Parathyroid adenoma (tissue), 2 donors: ENCODE measurements at regions not wholly inside any gene's neighbourhood (a gene's known extent, or its start where the extent isn't known, plus 50 kb on each side); places are given as distances from the start of the nearest gene placed in this dataset.

Experiments
- H2AFZ ChIP-seq: fragments of 300-600 bp; sonication (generic); one replicate; pipeline ENCODE4 v1.7.0; 2017; ENCODE audit warnings: antibody characterized with exemption, mild to moderate bottlenecking
- H3K27ac ChIP-seq: fragments of 300-600 bp; sonication (generic); one replicate; pipeline ENCODE4 v1.7.0; 2017
- H3K27me3 ChIP-seq: fragments of 300-600 bp; sonication (generic); one replicate; pipeline ENCODE4 v1.7.0; 2017; ENCODE audit warnings: low read length; ENCODE audit not compliant: control insufficient read depth, insufficient read depth
- H3K36me3 ChIP-seq: fragments of 300-600 bp; sonication (generic); one replicate; pipeline ENCODE4 v1.7.0; 2017; ENCODE audit warnings: low read length; ENCODE audit not compliant: control insufficient read depth, insufficient read depth
- H3K4me1 ChIP-seq: fragments of 300-600 bp; sonication (generic); one replicate; pipeline ENCODE4 v1.7.0; 2017; ENCODE audit warnings: control low read depth
- H3K4me2 ChIP-seq: fragments of 300-600 bp; sonication (generic); one replicate; pipeline ENCODE4 v1.7.0; 2017; ENCODE audit warnings: low read length
- H3K4me3 ChIP-seq: fragments of 300-600 bp; sonication (generic); one replicate; pipeline ENCODE4 v1.7.0; 2017; ENCODE audit warnings: low read depth, low read length
- H3K79me2 ChIP-seq: fragments of 300-600 bp; sonication (generic); one replicate; pipeline ENCODE4 v1.7.0; 2017; ENCODE audit warnings: control low read depth
- H3K9ac ChIP-seq: fragments of 300-600 bp; sonication (generic); one replicate; pipeline ENCODE4 v1.7.0; 2017; ENCODE audit warnings: mild to moderate bottlenecking
- H3K9me3 ChIP-seq: fragments of 300-600 bp; sonication (generic); one replicate; pipeline ENCODE4 v1.7.0; 2017; ENCODE audit warnings: low read length; ENCODE audit not compliant: control insufficient read depth
- TF ChIP-seq, protein P1 (sequence below): fragments of 300-600 bp; sonication (generic); IDR thresholded peaks from one replicate; pipeline ENCODE4 v1.7.0; 2017; ENCODE audit warnings: antibody characterized with exemption, mild to moderate bottlenecking
- donor health status: primary hyperparathyroidism.

DNA sequence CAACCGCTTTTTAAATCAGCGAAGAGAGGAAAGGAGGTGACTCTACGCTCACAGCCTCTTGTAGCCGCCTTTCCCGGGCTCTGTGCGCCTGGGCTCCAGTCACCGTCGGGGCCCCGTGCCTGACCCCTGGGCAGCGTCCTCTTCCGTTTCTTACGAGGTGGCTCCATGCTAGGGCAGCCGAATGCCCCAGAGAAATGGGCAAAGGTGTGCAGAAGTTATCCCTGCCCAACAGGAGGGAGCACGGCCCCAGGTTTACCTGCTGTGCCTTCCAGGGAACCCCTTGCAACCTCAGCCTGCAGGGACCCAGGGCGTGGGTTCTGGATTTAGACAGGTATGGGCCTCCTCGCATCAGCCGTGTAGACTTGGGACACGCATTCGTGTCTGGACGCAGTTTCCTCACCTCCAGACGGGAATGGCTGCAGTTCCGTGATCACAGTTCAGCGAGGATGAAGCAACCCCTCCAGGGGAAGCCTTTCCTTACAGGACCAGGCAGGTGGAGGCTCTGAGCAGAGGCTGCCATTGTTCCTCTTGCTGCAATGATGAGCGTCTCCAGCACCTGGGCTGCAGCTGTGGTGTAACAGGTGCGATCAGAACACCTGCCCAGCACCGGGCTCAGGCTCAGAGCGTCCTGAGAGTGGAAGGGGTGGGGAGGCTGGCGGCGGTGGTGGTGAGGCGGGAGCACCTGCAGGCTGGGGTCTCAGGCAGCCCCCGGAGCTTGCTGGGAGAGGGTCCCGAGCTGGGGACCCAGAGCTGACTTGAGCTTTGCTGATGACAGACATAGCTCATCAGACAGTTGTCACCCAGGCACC is 81.3 kb upstream of the BHLHE23 start:
- no peaks in the 10 kb centered on the region for H3K4me1 ChIP-seq
- H3K4me2 ChIP-seq, result no peak overlapping the region
- H3K36me3 ChIP-seq, result no peaks in the 10 kb centered on the region
- H3K79me2 ChIP-seq, result no peaks in the 10 kb centered on the region
- H2AFZ ChIP-seq, result no peak overlapping the region
- H3K9me3 ChIP-seq, result no peaks in the 10 kb centered on the region
- no peak overlapping the region for H3K9ac ChIP-seq
- no peak overlapping the region for H3K27ac ChIP-seq
- peaks cover 3% of the 10 kb centered on the region for H3K27me3 ChIP-seq
- H3K4me3 ChIP-seq, result no peak overlapping the region
- TF ChIP-seq, protein P1, sequence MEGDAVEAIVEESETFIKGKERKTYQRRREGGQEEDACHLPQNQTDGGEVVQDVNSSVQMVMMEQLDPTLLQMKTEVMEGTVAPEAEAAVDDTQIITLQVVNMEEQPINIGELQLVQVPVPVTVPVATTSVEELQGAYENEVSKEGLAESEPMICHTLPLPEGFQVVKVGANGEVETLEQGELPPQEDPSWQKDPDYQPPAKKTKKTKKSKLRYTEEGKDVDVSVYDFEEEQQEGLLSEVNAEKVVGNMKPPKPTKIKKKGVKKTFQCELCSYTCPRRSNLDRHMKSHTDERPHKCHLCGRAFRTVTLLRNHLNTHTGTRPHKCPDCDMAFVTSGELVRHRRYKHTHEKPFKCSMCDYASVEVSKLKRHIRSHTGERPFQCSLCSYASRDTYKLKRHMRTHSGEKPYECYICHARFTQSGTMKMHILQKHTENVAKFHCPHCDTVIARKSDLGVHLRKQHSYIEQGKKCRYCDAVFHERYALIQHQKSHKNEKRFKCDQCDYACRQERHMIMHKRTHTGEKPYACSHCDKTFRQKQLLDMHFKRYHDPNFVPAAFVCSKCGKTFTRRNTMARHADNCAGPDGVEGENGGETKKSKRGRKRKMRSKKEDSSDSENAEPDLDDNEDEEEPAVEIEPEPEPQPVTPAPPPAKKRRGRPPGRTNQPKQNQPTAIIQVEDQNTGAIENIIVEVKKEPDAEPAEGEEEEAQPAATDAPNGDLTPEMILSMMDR, result no peak

DNA sequence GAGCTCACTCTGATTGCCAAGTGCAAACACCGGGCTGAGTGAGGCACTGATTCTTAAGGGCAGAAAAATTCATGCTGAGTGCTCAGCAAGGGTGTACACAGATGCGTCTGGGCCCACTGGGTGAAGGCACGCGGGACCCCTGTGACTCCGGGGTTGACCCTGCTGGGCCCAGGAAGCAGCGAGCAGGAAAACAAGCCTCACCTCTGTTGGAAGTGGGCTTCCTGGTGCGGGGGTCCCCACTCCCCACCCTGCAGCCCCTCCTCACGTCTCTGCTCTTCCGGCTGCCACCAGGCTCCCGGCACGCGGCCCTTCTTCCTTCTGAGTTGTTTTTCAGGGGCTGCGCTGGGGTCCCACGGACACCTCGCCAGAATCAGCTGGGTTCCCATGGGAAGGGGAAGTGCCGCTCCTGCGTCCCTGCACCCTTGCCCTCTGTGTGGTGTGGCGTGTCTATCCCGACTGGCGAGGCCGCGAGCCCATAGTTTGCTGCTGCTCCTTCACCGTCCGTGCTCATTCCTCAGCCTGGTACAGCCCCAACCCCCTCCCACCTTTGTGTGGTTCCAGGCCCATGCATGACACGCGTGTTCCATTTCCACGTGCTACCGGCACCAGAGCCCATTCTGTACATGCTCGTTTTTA is 80.6 kb upstream of the BHLHE23 start:
- Histone ChIP-seq H3K79me2 (no peaks in the 10 kb centered on the region), H3K9ac (no peak overlapping the region), H2AFZ (no peak overlapping the region), H3K4me1 (no peaks in the 10 kb centered on the region), H3K4me2 (no peak overlapping the region), H3K36me3 (no peaks in the 10 kb centered on the region), H3K4me3 (no peak overlapping the region), H3K9me3 (no peaks in the 10 kb centered on the region), H3K27me3 (peaks cover 3% of the 10 kb centered on the region), H3K27ac (no peak overlapping the region)
- TF ChIP-seq, protein P1, result no peak

GRCh38 chr20:63086421-63087235 is 79.9 kb upstream of the BHLHE23 start:
- H3K79me2 ChIP-seq, result no peaks in the 10 kb centered on the region
- no peaks in the 10 kb centered on the region for H3K9me3 ChIP-seq
- no peaks in the 10 kb centered on the region for H3K4me1 ChIP-seq
- no peak overlapping the region for H3K4me3 ChIP-seq
- H3K36me3 ChIP-seq, result no peaks in the 10 kb centered on the region
- no peak overlapping the region for H3K27ac ChIP-seq
- no peak overlapping the region for H3K4me2 ChIP-seq
- no peak overlapping the region for H2AFZ ChIP-seq
- TF ChIP-seq, protein P1, result no peak
- peaks cover 3% of the 10 kb centered on the region for H3K27me3 ChIP-seq
- H3K9ac ChIP-seq, result no peak overlapping the region

- Histone ChIP-seq H2AFZ (no peak overlapping the region), H3K27ac (no peak overlapping the region), H3K27me3 (no peaks in the 10 kb centered on the region), H3K9ac (no peak overlapping the region), H3K4me1 (no peaks in the 10 kb centered on the region), H3K79me2 (no peaks in the 10 kb centered on the region), H3K36me3 (no peaks in the 10 kb centered on the region), H3K4me3 (no peak overlapping the region), H3K9me3 (no peaks in the 10 kb centered on the region), H3K4me2 (no peak overlapping the region)
- TF ChIP-seq, protein P1, result no peak
Observed at GRCh38 chr20:63085151-63085861, 78.5 kb upstream of the BHLHE23 start.
